H9 (cell line): ENCODE measurements at regions not wholly inside any gene's neighbourhood (a gene's known extent, or its start where the extent isn't known, plus 50 kb on each side); places are given as distances from the start of the nearest gene placed in this dataset.

Experiments
- DNase-seq: peaks from one replicate; pipeline ENCODE4 v3.0.0-alpha.2; 2017
- H2AFZ ChIP-seq: one replicate; pipeline ENCODE4 v1.6.1; 2013; ENCODE audit warnings: mild to moderate bottlenecking, low read length, control low read depth, moderate library complexity
- H2AK5ac ChIP-seq: 2 replicates; pipeline ENCODE4 v1.6.1; 2013; ENCODE audit warnings: low read length, control low read depth, mixed read lengths; ENCODE audit not compliant: insufficient read length
- H2BK120ac ChIP-seq: one replicate; pipeline ENCODE4 v1.6.1; 2013; ENCODE audit warnings: low read depth, mild to moderate bottlenecking, low read length, control low read depth, inconsistent platforms; ENCODE audit not compliant: poor library complexity, severe bottlenecking
- H2BK12ac ChIP-seq: 2 replicates; pipeline ENCODE4 v1.6.1; 2013; ENCODE audit warnings: low read length, control low read depth, mixed read lengths, low read depth; ENCODE audit not compliant: insufficient read length
- H2BK15ac ChIP-seq: 2 replicates; pipeline ENCODE4 v1.6.1; 2013; ENCODE audit warnings: low read depth, low read length, control low read depth
- H2BK20ac ChIP-seq: one replicate; pipeline ENCODE4 v1.6.1; 2013; ENCODE audit warnings: low read depth, mild to moderate bottlenecking, low read length, control low read depth, inconsistent platforms; ENCODE audit not compliant: poor library complexity, severe bottlenecking
- H2BK5ac ChIP-seq: 2 replicates; pipeline ENCODE4 v1.6.1; 2013; ENCODE audit warnings: low read length, control low read depth, mixed read lengths; ENCODE audit not compliant: insufficient read length
- H3K14ac ChIP-seq: 2 replicates; pipeline ENCODE4 v1.6.1; 2013; ENCODE audit warnings: low read length, control low read depth; ENCODE audit not compliant: insufficient read depth
- H3K18ac ChIP-seq: 2 replicates; pipeline ENCODE4 v1.6.1; 2013; ENCODE audit warnings: low read depth, mild to moderate bottlenecking, mixed read lengths, low read length, control low read depth; ENCODE audit not compliant: insufficient read length
- H3K23ac ChIP-seq: 2 replicates; pipeline ENCODE4 v1.6.1; 2013; ENCODE audit warnings: low read length, control low read depth, mixed read lengths, low read depth; ENCODE audit not compliant: insufficient read length
- H3K23me2 ChIP-seq: 2 replicates; pipeline ENCODE4 v1.6.1; 2013; ENCODE audit warnings: low read depth, mild to moderate bottlenecking, mixed read lengths, low read length, control low read depth; ENCODE audit not compliant: insufficient read length, poor library complexity, severe bottlenecking
- H3K27ac ChIP-seq: 2 replicates; pipeline ENCODE4 v1.5.1; 2013; ENCODE audit warnings: low read length, control low read depth, mixed read lengths, low read depth; ENCODE audit not compliant: insufficient read length
- H3K27me3 ChIP-seq: 2 replicates; pipeline ENCODE4 v1.6.1; 2013; ENCODE audit warnings: low read length, control low read depth, inconsistent platforms; ENCODE audit not compliant: insufficient read depth
- H3K4ac ChIP-seq: 2 replicates; pipeline ENCODE4 v1.6.1; 2013; ENCODE audit warnings: low read depth, mild to moderate bottlenecking, control low read depth, inconsistent platforms, low read length, moderate library complexity
- H3K4me1 ChIP-seq: 2 replicates; pipeline ENCODE4 v1.6.1; 2013; ENCODE audit warnings: low read length, control low read depth, inconsistent platforms; ENCODE audit not compliant: insufficient read depth
- H3K4me2 ChIP-seq: 2 replicates; pipeline ENCODE4 v1.6.1; 2013; ENCODE audit warnings: low read length, control low read depth, mixed read lengths; ENCODE audit not compliant: insufficient read length, insufficient read depth
- H3K56ac ChIP-seq: 2 replicates; pipeline ENCODE4 v1.6.1; 2013; ENCODE audit warnings: low read depth, mild to moderate bottlenecking, mixed read lengths, low read length, control low read depth; ENCODE audit not compliant: insufficient read length
- H3K79me1 ChIP-seq: 2 replicates; pipeline ENCODE4 v1.6.1; 2013; ENCODE audit warnings: low read depth, mild to moderate bottlenecking, moderate library complexity, low read length, control low read depth, inconsistent platforms; ENCODE audit not compliant: insufficient read depth, poor library complexity, severe bottlenecking
- H3K79me2 ChIP-seq: 2 replicates; pipeline ENCODE4 v1.6.1; 2013; ENCODE audit warnings: low read length, control low read depth, inconsistent platforms; ENCODE audit not compliant: insufficient read depth
- H3K9ac ChIP-seq: 2 replicates; pipeline ENCODE4 v1.6.1; 2013; ENCODE audit warnings: low read length, control low read depth, mixed read lengths; ENCODE audit not compliant: insufficient read length; ENCODE audit errors: extremely low read depth
- H3K9me3 ChIP-seq: one replicate; pipeline ENCODE4 v1.6.1; 2013; ENCODE audit warnings: low read depth, low read length, inconsistent platforms; ENCODE audit not compliant: control insufficient read depth
- H3T11ph ChIP-seq: one replicate; pipeline ENCODE4 v1.6.1; 2013; ENCODE audit warnings: mild to moderate bottlenecking, low read length, control low read depth, inconsistent platforms
- H4K20me1 ChIP-seq: one replicate; pipeline ENCODE4 v1.6.1; 2013; ENCODE audit not compliant: control insufficient read depth, insufficient read length, insufficient read depth
- H4K5ac ChIP-seq: 2 replicates; pipeline ENCODE4 v1.6.1; 2013; ENCODE audit warnings: low read depth, mild to moderate bottlenecking, mixed read lengths, low read length, control low read depth; ENCODE audit not compliant: insufficient read length
- H4K8ac ChIP-seq: replicated peaks from 2 replicates; pipeline ENCODE4 v1.6.1; 2013; ENCODE audit warnings: low read length, control low read depth, mixed read lengths, low read depth; ENCODE audit not compliant: insufficient read length
- H4K91ac ChIP-seq: 2 replicates; pipeline ENCODE4 v1.6.1; 2013; ENCODE audit warnings: low read depth, mild to moderate bottlenecking, moderate library complexity, mixed read lengths, low read length, control low read depth; ENCODE audit not compliant: insufficient read length
- H3K27ac Mint-ChIP-seq, 3 experiments: 2 replicates in 2 of 3; 3 replicates in 1 of 3; pipeline ENCODE4 v1.8.0; 2020 to 2021; ENCODE audit warnings: mixed read lengths in 3 of 3, mild to moderate bottlenecking in 1 of 3, moderate library complexity in 1 of 3
- H3K27me3 Mint-ChIP-seq: 2 replicates; pipeline ENCODE4 v1.8.0; 2021; ENCODE audit warnings: low read depth, mild to moderate bottlenecking, moderate library complexity, mixed read lengths
- H3K36me3 Mint-ChIP-seq, 3 experiments: 2 replicates in 2 of 3; 3 replicates in 1 of 3; pipeline ENCODE4 v1.8.0; 2020 to 2021; ENCODE audit warnings: low read depth in 3 of 3, mixed read lengths in 3 of 3; ENCODE audit not compliant: insufficient read depth in 1 of 3
- H3K4me1 Mint-ChIP-seq, 2 experiments: 2 replicates each; pipeline ENCODE4 v1.8.0; 2020; ENCODE audit warnings: mixed read lengths in 2 of 2
- H3K4me3 Mint-ChIP-seq, 2 experiments: 2 replicates in 1 of 2; 3 replicates in 1 of 2; pipeline ENCODE4 v1.8.0; 2020 to 2021; ENCODE audit warnings: mild to moderate bottlenecking in 2 of 2, mixed read lengths in 2 of 2, moderate library complexity in 1 of 2
- H3K9me3 Mint-ChIP-seq, 2 experiments: 2 replicates in 1 of 2; 3 replicates in 1 of 2; pipeline ENCODE4 v1.8.0; 2020; ENCODE audit warnings: mild to moderate bottlenecking in 2 of 2, mixed read lengths in 2 of 2, moderate library complexity in 1 of 2
- WGBS: extraction: QIAGEN DNeasy Blood & Tissue Kit; methylation state at CpG from one replicate; pipeline ENCODE4 v1.1.7; 2013; ENCODE audit warnings: missing lambda C conversion rate, low lambda C conversion rate, mixed read lengths; ENCODE audit not compliant: insufficient read length; ENCODE audit errors: extremely low coverage; 5-methylcytosine and 5-hydroxymethylcytosine counted together
- TF ChIP-seq, protein P1 (sequence below): fragments of 200-600 bp; sonication (generic); conservative IDR thresholded peaks from 3 replicates; pipeline ENCODE4 v1.8.0; 2021; ENCODE audit warnings: antibody characterized with exemption, mild to moderate bottlenecking

DNA sequence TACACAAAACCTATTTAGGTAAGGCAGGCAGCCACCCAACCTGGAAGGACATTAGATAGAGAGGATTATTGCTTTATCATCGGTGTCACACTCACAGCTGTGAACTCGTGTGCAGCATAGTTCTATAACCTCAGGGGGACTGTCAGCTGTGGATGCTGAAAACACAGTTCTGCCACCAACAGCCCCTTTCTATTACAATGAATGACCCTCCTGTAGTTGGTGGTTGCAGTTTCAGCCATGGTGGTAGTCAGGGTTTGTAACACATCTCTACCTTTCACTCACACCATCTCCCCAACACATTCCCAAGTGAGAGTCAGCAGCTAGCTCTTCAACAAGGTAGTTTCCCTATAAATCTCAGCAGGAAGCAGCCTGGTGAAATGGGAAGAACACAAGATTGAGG lies 136.8 kb downstream of the ZC3H11B start:
- H2BK5ac ChIP-seq: no peak overlapping the region

More for the DNA sequence above, 136.8 kb downstream of the ZC3H11B start:
- Histone ChIP-seq H3K9ac (no peak overlapping the region), H3K14ac (no peak overlapping the region), H2AK5ac (no peak overlapping the region), H3K27ac (no peak overlapping the region), H3K23me2 (no peaks in the 10 kb centered on the region), H4K91ac (no peak overlapping the region), H3K18ac (no peak overlapping the region), H2AFZ (no peak overlapping the region), H3K79me1 (no peaks in the 10 kb centered on the region), H4K20me1 (no peaks in the 10 kb centered on the region), H2BK12ac (no peak overlapping the region), H3K56ac (no peak overlapping the region), H3T11ph (no peak overlapping the region), H2BK120ac (no peak overlapping the region), H3K23ac (no peak overlapping the region), H3K79me2 (no peaks in the 10 kb centered on the region), H3K27me3 (no peaks in the 10 kb centered on the region), H3K4me2 (no peak overlapping the region), H3K4ac (no peak overlapping the region), H3K9me3 (no peaks in the 10 kb centered on the region), H3K4me1 (no peaks in the 10 kb centered on the region), H4K5ac (no peak overlapping the region), H4K8ac (no peak overlapping the region), H2BK15ac (no peak overlapping the region), H2BK20ac (no peak overlapping the region)
- Mint-ChIP-seq H3K4me3 (no peak overlapping the region), H3K9me3 (no peaks in the 10 kb centered on the region), H3K4me1 (no peaks in the 10 kb centered on the region), H3K36me3 (no peaks in the 10 kb centered on the region), H3K27me3 (no peaks in the 10 kb centered on the region; the same call in 1 of the 2 replicates), H3K27ac (no peak overlapping the region; a peak in 1 of 7 replicates)
- DNase-seq: no peak
- TF ChIP-seq, protein P1, sequence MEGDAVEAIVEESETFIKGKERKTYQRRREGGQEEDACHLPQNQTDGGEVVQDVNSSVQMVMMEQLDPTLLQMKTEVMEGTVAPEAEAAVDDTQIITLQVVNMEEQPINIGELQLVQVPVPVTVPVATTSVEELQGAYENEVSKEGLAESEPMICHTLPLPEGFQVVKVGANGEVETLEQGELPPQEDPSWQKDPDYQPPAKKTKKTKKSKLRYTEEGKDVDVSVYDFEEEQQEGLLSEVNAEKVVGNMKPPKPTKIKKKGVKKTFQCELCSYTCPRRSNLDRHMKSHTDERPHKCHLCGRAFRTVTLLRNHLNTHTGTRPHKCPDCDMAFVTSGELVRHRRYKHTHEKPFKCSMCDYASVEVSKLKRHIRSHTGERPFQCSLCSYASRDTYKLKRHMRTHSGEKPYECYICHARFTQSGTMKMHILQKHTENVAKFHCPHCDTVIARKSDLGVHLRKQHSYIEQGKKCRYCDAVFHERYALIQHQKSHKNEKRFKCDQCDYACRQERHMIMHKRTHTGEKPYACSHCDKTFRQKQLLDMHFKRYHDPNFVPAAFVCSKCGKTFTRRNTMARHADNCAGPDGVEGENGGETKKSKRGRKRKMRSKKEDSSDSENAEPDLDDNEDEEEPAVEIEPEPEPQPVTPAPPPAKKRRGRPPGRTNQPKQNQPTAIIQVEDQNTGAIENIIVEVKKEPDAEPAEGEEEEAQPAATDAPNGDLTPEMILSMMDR: no peak
- whole genome bisulfite sequencing: no CpG with 5 or more reads among the region's 2 CpGs
